OCI-M1 (cell line): ENCODE measurements at regions not wholly inside any gene's neighbourhood (a gene's known extent, or its start where the extent isn't known, plus 50 kb on each side); places are given as distances from the start of the nearest gene placed in this dataset.
"Not testable (repeated sequence)": the region's sequence is repeated elsewhere in the genome, so short reads cannot be mapped to it uniquely, and the experiment has no call there.

ENCODE experiments used
- DNase-seq: peaks from one replicate; lab custom pipeline; 2025; lab: John Stamatoyannopoulos, UW

- no peak for DNase-seq
Observed at GRCh38 chr20:52008874-52009273, 182.7 kb downstream of the ZFP64 start.

- peak; percentile 43 for DNase-seq
Observed at GRCh38 chr20:52004715-52005114, 186.9 kb downstream of the ZFP64 start.

GRCh38 chr20:52004018-52004417 is 187.6 kb downstream of the ZFP64 start:
- no peak for DNase-seq

- no peak for DNase-seq
Observed at GRCh38 chr20:52003415-52003814, 188.2 kb downstream of the ZFP64 start.

GRCh38 chr20:52001999-52002666 is 189.4 kb downstream of the ZFP64 start:
- no peak for DNase-seq

GRCh38 chr20:51997281-51997936 is 194.2 kb downstream of the ZFP64 start:
- not testable (repeated sequence) for DNase-seq

GRCh38 chr20:51995551-51995951 is 193.2 kb upstream of the SALL4 start:
- no peak for DNase-seq

- DNase-seq = no peak
Observed at GRCh38 chr20:51994751-51995417, 192.6 kb upstream of the SALL4 start.

- no peak for DNase-seq
Observed at GRCh38 chr20:51987812-51988211, 185.5 kb upstream of the SALL4 start.

- DNase-seq = peak; percentile 66
Observed at GRCh38 chr20:51985013-51985415, 182.7 kb upstream of the SALL4 start.

GRCh38 chr20:51980277-51980676 is 178.0 kb upstream of the SALL4 start:
- no peak for DNase-seq

GRCh38 chr20:51979226-51979625 is 176.9 kb upstream of the SALL4 start:
- no peak for DNase-seq

- DNase-seq = peak; percentile 43
Observed at GRCh38 chr20:51978070-51978501, 175.8 kb upstream of the SALL4 start.

- no peak for DNase-seq
Observed at GRCh38 chr20:51972056-51972455, 169.7 kb upstream of the SALL4 start.

GRCh38 chr20:51970858-51971257 is 168.5 kb upstream of the SALL4 start:
- DNase-seq = no peak

GRCh38 chr20:51969191-51969590 is 166.9 kb upstream of the SALL4 start:
- no peak for DNase-seq

- no peak for DNase-seq
Observed at GRCh38 chr20:51968151-51968550, 165.8 kb upstream of the SALL4 start.

- DNase-seq = peak; percentile 60
Observed at GRCh38 chr20:51966296-51966971, 164.1 kb upstream of the SALL4 start.

- no peak for DNase-seq
Observed at GRCh38 chr20:51961964-51962761, 159.8 kb upstream of the SALL4 start.

- no peak for DNase-seq
Observed at GRCh38 chr20:51960047-51960675, 157.8 kb upstream of the SALL4 start.

GRCh38 chr20:51959066-51959542 is 156.8 kb upstream of the SALL4 start:
- peak; percentile 58 for DNase-seq
